ENCODE measurements at regions not wholly inside any gene's neighbourhood (a gene's known extent, or its start where the extent isn't known, plus 50 kb on each side); places are given as distances from the start of the nearest gene placed in this dataset.

- no peak overlapping the region for H3K4me3 ChIP-seq
- no peaks in the 10 kb centered on the region for H3K36me3 ChIP-seq
- peaks cover 5% of the 10 kb centered on the region for H3K27me3 ChIP-seq (ENCODE audit: low read depth)
- H3K9me3 ChIP-seq (replicated peaks) = peaks cover 11% of the 10 kb centered on the region
- no peak overlapping the region for H3K27ac ChIP-seq (replicated peaks)
- H3K4me1 ChIP-seq = no peaks in the 10 kb centered on the region
- TF ChIP-seq CTCF (IDR thresholded peaks at IDR 0.05; ENCODE audit: borderline replicate concordance) = no peak
- no peak for DNase-seq
- intact Hi-C loops (cut with micrococcal nuclease) = no loop called here
These were observed 146.4 kb upstream of the ONECUT1 start for GRCh38 chr15:52936489-52936888.

- Histone ChIP-seq H3K9me3 (replicated peaks) (peaks cover 30% of the 10 kb centered on the region), H3K36me3 (no peaks in the 10 kb centered on the region), H3K4me1 (no peaks in the 10 kb centered on the region), H3K27me3 (ENCODE audit: low read depth) (peaks cover 11% of the 10 kb centered on the region), H3K27ac (replicated peaks) (no peak overlapping the region), H3K4me3 (no peak overlapping the region)
- no peak for TF ChIP-seq CTCF (IDR thresholded peaks at IDR 0.05; ENCODE audit: borderline replicate concordance)
- DNase-seq = no peak
- intact Hi-C loops (cut with micrococcal nuclease) = no loop called here
These were observed 135.0 kb upstream of the ONECUT1 start for GRCh38 chr15:52925130-52925529.

GRCh38 chr15:52924630-52925029 is 134.5 kb upstream of the ONECUT1 start:
- peaks cover 25% of the 10 kb centered on the region for H3K9me3 ChIP-seq (replicated peaks)
- TF ChIP-seq CTCF (IDR thresholded peaks at IDR 0.05; ENCODE audit: borderline replicate concordance) = no peak
- intact Hi-C loops (cut with micrococcal nuclease) = no loop called here

GRCh38 chr15:52923626-52924025 is 133.5 kb upstream of the ONECUT1 start:
- no peak for TF ChIP-seq CTCF (IDR thresholded peaks at IDR 0.05; ENCODE audit: borderline replicate concordance)
- Histone ChIP-seq H3K4me3 (no peak overlapping the region), H3K27me3 (ENCODE audit: low read depth) (peaks cover 17% of the 10 kb centered on the region), H3K36me3 (no peaks in the 10 kb centered on the region), H3K4me1 (no peaks in the 10 kb centered on the region), H3K27ac (replicated peaks) (no peak overlapping the region), H3K9me3 (replicated peaks) (peaks cover 15% of the 10 kb centered on the region)
- intact Hi-C loops (cut with micrococcal nuclease) = no loop called here
- DNase-seq = no peak

More at GRCh38 chr15:52924630-52925029, 134.5 kb upstream of the ONECUT1 start:
- peaks cover 11% of the 10 kb centered on the region for H3K27me3 ChIP-seq (ENCODE audit: low read depth)
- no peak for DNase-seq
- no peaks in the 10 kb centered on the region for H3K4me1 ChIP-seq
- H3K27ac ChIP-seq (replicated peaks) = no peak overlapping the region
- H3K4me3 ChIP-seq = no peak overlapping the region
- H3K36me3 ChIP-seq = no peaks in the 10 kb centered on the region

GRCh38 chr15:52922871-52923270 is 132.7 kb upstream of the ONECUT1 start:
- no peak for DNase-seq
- intact Hi-C loops (cut with micrococcal nuclease) = no loop called here
- TF ChIP-seq CTCF (IDR thresholded peaks at IDR 0.05; ENCODE audit: borderline replicate concordance) = no peak
- no peaks in the 10 kb centered on the region for H3K4me1 ChIP-seq
- peaks cover 16% of the 10 kb centered on the region for H3K27me3 ChIP-seq (ENCODE audit: low read depth)
- H3K36me3 ChIP-seq = no peaks in the 10 kb centered on the region
- no peak overlapping the region for H3K27ac ChIP-seq (replicated peaks)
- H3K4me3 ChIP-seq = no peak overlapping the region
- peaks cover 13% of the 10 kb centered on the region for H3K9me3 ChIP-seq (replicated peaks)

GRCh38 chr15:52912172-52912571 is 122.0 kb upstream of the ONECUT1 start:
- peaks cover 5% of the 10 kb centered on the region for H3K9me3 ChIP-seq (replicated peaks)
- H3K27ac ChIP-seq (replicated peaks) = no peak overlapping the region
- H3K36me3 ChIP-seq = no peaks in the 10 kb centered on the region
- H3K4me1 ChIP-seq = no peaks in the 10 kb centered on the region
- H3K4me3 ChIP-seq = no peak overlapping the region
- TF ChIP-seq CTCF (IDR thresholded peaks at IDR 0.05; ENCODE audit: borderline replicate concordance) = no peak
- intact Hi-C loops (cut with micrococcal nuclease) = no loop called here
- H3K27me3 ChIP-seq (ENCODE audit: low read depth) = no peaks in the 10 kb centered on the region
- DNase-seq = no peak
